ENCODE measurements at regions not wholly inside any gene's neighbourhood (a gene's known extent, or its start where the extent isn't known, plus 50 kb on each side); places are given as distances from the start of the nearest gene placed in this dataset.

DNA sequence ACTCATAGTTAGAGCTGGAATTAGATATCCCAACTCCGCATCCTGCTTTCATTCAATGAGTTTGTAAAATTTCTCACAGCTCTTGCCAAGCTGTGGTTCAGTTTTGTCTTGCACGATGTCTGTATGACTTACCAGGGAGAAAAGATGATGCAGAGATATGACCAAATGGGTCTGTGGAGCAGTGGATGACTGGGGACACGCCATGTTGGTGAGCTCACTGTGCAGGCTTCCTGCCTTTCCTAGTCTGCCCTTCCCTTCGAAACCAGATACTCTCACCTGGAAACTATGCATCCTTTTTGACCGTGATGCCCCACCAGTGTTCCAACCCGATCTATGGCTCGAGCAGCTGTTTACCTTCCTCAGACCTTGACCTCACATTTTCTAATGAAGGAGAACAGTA is 262.7 kb upstream of the BMP2 start:
- ChIA-PET CTCF (ENCODE audit: partially characterized antibody) (interaction anchor here (0.6 to 1.1 kb wide), 2 partner anchors 11 to 1894 kb away, joined by 3 read pairs; no protein-coding TSS in a partner anchor), POLR2A (ENCODE audit: partially characterized antibody) (no interaction called here)
- no peak overlapping the region for H3K23ac ChIP-seq (ENCODE audit: insufficient read length)
- WGBS, 2 experiments (ENCODE audit: extremely low coverage in 1 of 2, insufficient coverage in 1 of 2, insufficient read length in 1 of 2, insufficient replicate concordance in 2 of 2, low coverage in 1 of 2, low lambda C conversion rate in 2 of 2, missing lambda C conversion rate in 1 of 2) = 96% methylated on average over 7 of the region's 7 CpGs; no CpG with 5 or more reads in 1 of the 2 experiments
- H2BK120ac ChIP-seq (replicated peaks; ENCODE audit: low read depth, low read length) = no peak overlapping the region
- H3K27me3 ChIP-seq (replicated peaks in 1 of 4; ENCODE audit: control insufficient read depth in 3 of 4, extremely low read depth in 1 of 4, insufficient read depth in 3 of 4, low read length in 3 of 4) = no peaks in the 10 kb centered on the region
- H4K91ac ChIP-seq (replicated peaks; ENCODE audit: insufficient read length, low read length) = no peak overlapping the region
- H3K4me1 ChIP-seq (replicated peaks in 1 of 4; ENCODE audit: control insufficient read depth in 3 of 4, insufficient read depth in 4 of 4, low read length in 3 of 4) = no peaks in the 10 kb centered on the region
- H2BK12ac ChIP-seq (ENCODE audit: low read depth, low read length) = no peak overlapping the region
- no peak overlapping the region for H2BK15ac ChIP-seq (ENCODE audit: low read length)
- H3K14ac ChIP-seq (ENCODE audit: insufficient read length) = no peak overlapping the region
- no peaks in the 10 kb centered on the region for H3K36me3 ChIP-seq (ENCODE audit: control insufficient read depth in 2 of 4, insufficient read depth in 4 of 4, low read length in 3 of 4)
- H4K8ac ChIP-seq (ENCODE audit: extremely low read depth, insufficient read depth, low read length) = no peak overlapping the region
- H3K79me1 ChIP-seq (ENCODE audit: low read depth, low read length) = no peaks in the 10 kb centered on the region
- H2BK5ac ChIP-seq (ENCODE audit: low read depth, low read length) = no peak overlapping the region
- H4K5ac ChIP-seq (ENCODE audit: insufficient read length, low read depth, low read length) = no peak overlapping the region
- no peak overlapping the region for H3K9ac ChIP-seq (replicated peaks in 1 of 4; ENCODE audit: extremely low read depth in 1 of 4, low read depth in 3 of 4, low read length in 3 of 4)
- H3K9me3 ChIP-seq (ENCODE audit: insufficient read depth in 2 of 2, low read depth in 1 of 2, low read length in 1 of 2) = no peaks in the 10 kb centered on the region
- H3K18ac ChIP-seq (ENCODE audit: extremely low read depth, low read length) = no peak overlapping the region
- H3K56ac ChIP-seq (replicated peaks; ENCODE audit: insufficient read length, low read depth, low read length) = no peak overlapping the region
- no peak overlapping the region for H2AFZ ChIP-seq (ENCODE audit: low read length)
- no peaks in the 10 kb centered on the region for H4K20me1 ChIP-seq (replicated peaks in 1 of 2; ENCODE audit: control insufficient read depth in 1 of 2, insufficient read depth in 2 of 2, low read length in 2 of 2)
- no peaks in the 10 kb centered on the region for H3K79me2 ChIP-seq (ENCODE audit: control insufficient read depth in 1 of 2, insufficient read depth in 2 of 2, low read length in 2 of 2)
- FAIRE-seq = no peak
- no peak overlapping the region for H3K4me3 ChIP-seq (ENCODE audit: extremely low read depth in 1 of 4, insufficient read depth in 2 of 4, low read depth in 3 of 4, low read length in 4 of 4)
- DNase-seq (ENCODE audit: low read depth in 1 of 2, low spot score in 2 of 2) = no peak
- H3K27ac ChIP-seq (ENCODE audit: low read depth, low read length) = no peak overlapping the region
- H2BK20ac ChIP-seq (ENCODE audit: low read length) = no peak overlapping the region
- H3K23me2 ChIP-seq (ENCODE audit: low read depth, low read length) = no peaks in the 10 kb centered on the region
- no peak overlapping the region for H2AK5ac ChIP-seq (ENCODE audit: low read depth, low read length)
- H3K4ac ChIP-seq (replicated peaks; ENCODE audit: insufficient read length, low read depth, low read length) = no peak overlapping the region
- H3K4me2 ChIP-seq (ENCODE audit: insufficient read depth in 1 of 2, low read depth in 2 of 2, low read length in 2 of 2) = no peak overlapping the region
- no peak for TF ChIP-seq SIN3A (conservative IDR thresholded peaks at IDR 0.05 in 1 of 2, IDR thresholded peaks at IDR 0.05 in 1 of 2; ENCODE audit: low read depth in 1 of 2, low read length in 2 of 2)
- no peak for TF ChIP-seq SP4 (IDR thresholded peaks at IDR 0.05; ENCODE audit: low read length)
- TF ChIP-seq ASH2L (IDR thresholded peaks at IDR 0.05; ENCODE audit: low read length) = no peak
- no peak for TF ChIP-seq EGR1 (IDR thresholded peaks at IDR 0.05; ENCODE audit: borderline replicate concordance, low read depth, low read length)
- TF ChIP-seq TBP (IDR thresholded peaks at IDR 0.05; ENCODE audit: low read depth, low read length) = no peak
- no peak for TF ChIP-seq RBBP5 (IDR thresholded peaks at IDR 0.05; ENCODE audit: borderline replicate concordance, low read depth, low read length)
- TF ChIP-seq, protein P1, sequence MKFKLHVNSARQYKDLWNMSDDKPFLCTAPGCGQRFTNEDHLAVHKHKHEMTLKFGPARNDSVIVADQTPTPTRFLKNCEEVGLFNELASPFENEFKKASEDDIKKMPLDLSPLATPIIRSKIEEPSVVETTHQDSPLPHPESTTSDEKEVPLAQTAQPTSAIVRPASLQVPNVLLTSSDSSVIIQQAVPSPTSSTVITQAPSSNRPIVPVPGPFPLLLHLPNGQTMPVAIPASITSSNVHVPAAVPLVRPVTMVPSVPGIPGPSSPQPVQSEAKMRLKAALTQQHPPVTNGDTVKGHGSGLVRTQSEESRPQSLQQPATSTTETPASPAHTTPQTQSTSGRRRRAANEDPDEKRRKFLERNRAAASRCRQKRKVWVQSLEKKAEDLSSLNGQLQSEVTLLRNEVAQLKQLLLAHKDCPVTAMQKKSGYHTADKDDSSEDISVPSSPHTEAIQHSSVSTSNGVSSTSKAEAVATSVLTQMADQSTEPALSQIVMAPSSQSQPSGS (IDR thresholded peaks at IDR 0.05; ENCODE audit: low read length) = no peak
- TF ChIP-seq SP1 (IDR thresholded peaks at IDR 0.05; ENCODE audit: low read depth, low read length) = no peak
- no peak for TF ChIP-seq CHD1 (IDR thresholded peaks at IDR 0.05; ENCODE audit: low read depth, low read length)
- TF ChIP-seq, protein P2, sequence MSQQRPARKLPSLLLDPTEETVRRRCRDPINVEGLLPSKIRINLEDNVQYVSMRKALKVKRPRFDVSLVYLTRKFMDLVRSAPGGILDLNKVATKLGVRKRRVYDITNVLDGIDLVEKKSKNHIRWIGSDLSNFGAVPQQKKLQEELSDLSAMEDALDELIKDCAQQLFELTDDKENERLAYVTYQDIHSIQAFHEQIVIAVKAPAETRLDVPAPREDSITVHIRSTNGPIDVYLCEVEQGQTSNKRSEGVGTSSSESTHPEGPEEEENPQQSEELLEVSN (IDR thresholded peaks at IDR 0.05) = no peak
- TF ChIP-seq SIX5 (IDR thresholded peaks at IDR 0.05; ENCODE audit: low read depth, low read length) = no peak
- no peak for TF ChIP-seq HDAC6 (IDR thresholded peaks at IDR 0.05; ENCODE audit: low read depth, low read length)
- TF ChIP-seq CEBPB (IDR thresholded peaks at IDR 0.05; ENCODE audit: low read depth, low read length) = no peak
